ENCODE measurements at regions not wholly inside any gene's neighbourhood (a gene's known extent, or its start where the extent isn't known, plus 50 kb on each side); places are given as distances from the start of the nearest gene placed in this dataset.

DNA sequence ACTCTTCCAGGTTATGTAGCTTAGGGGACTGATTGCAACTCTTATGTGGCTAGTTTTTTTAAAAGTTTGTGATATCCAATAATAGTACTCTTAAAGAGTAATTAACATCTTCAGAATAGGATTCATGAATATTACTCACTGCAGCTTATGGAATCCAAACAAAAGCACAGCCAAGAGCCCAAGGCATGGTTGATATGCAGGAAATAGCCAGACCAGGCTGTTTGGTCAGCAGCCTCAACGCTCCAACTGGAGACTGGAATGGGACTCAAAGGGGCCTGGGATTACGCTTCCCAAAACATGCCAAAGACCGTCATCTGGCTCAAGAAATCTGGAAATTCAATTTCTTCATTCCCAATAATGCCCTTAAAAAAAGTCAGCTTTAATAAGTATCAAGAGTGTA lies 268.6 kb downstream of the SEC61B start:
- TF ChIP-seq POLR2AphosphoS5 (IDR thresholded peaks at IDR 0.05) (no peak), POLR2A (IDR thresholded peaks at IDR 0.05) (no peak)
